HepG2 (cell line): ENCODE measurements at regions not wholly inside any gene's neighbourhood (a gene's known extent, or its start where the extent isn't known, plus 50 kb on each side); places are given as distances from the start of the nearest gene placed in this dataset.

Experiments used
- ATAC-seq: fragments of 200-7000 bp; cut with Tn5 transposase; 3 replicates; pipeline ENCODE4 v1.9.1; 2020; ENCODE audit warnings: mild to moderate bottlenecking, moderate library complexity
- BruUV-seq: library from RNA; stranded (reverse); fragments of 400-500 nt; replicated peaks from 2 replicates; lab custom pipeline; 2021; lab: Mats Ljungman, UMichigan
- CTCF ChIA-PET: fragments of 300-600 bp; formaldehyde crosslinking; extraction: SDS; loops from one replicate; lab custom pipeline; 2021; ENCODE audit warnings: low total read pairs, inconsistent platforms, low intra/inter-chr PET ratio; lab: Yijun Ruan, JAX
- POLR2A ChIA-PET: fragments of 350-600 bp; sonication (Branson Sonifier 250); formaldehyde crosslinking; loops from one replicate; lab custom pipeline; 2020; ENCODE audit warnings: antibody characterized with exemption, inconsistent platforms; lab: Yijun Ruan, JAX
- DNase-seq: peaks from one replicate; pipeline ENCODE4 v3.0.0-alpha.2; 2015; ENCODE audit warnings: low spot score
- FAIRE-seq: peaks from 3 replicates; lab custom pipeline; 2011; peaks lifted over from hg19 to GRCh38; lab: Jason Lieb, UNC
- H2AFZ ChIP-seq: one replicate; pipeline ENCODE4 v1.6.1; 2011; ENCODE audit warnings: low read length, inconsistent platforms
- H3K27ac ChIP-seq: fragments of 300-600 bp; 3 replicates; pipeline ENCODE4 v1.8.0; 2011; ENCODE audit warnings: mixed run types, mild to moderate bottlenecking, mixed read lengths, low read length, inconsistent platforms; ENCODE audit not compliant: insufficient read depth; ENCODE audit errors: extremely low read length
- H3K27me3 ChIP-seq, 2 experiments: fragments of 200-600 bp in 1 of 2; 2 replicates in 1 of 2; 3 replicates in 1 of 2; pipeline versions ENCODE4 v1.6.0 to v1.8.0; 2011; ENCODE audit warnings: low read length in 2 of 2, mild to moderate bottlenecking in 2 of 2, moderate library complexity in 2 of 2, inconsistent platforms in 1 of 2; ENCODE audit not compliant: insufficient read depth in 2 of 2, control insufficient read depth in 1 of 2
- H3K36me3 ChIP-seq, 2 experiments: fragments of 200-600 bp in 1 of 2; replicated peaks in 1 of 2; 2 replicates in 1 of 2; 3 replicates in 1 of 2; pipeline versions ENCODE4 v1.5.1 to v1.8.0; 2011; ENCODE audit warnings: low read length in 2 of 2, inconsistent platforms in 1 of 2; ENCODE audit not compliant: insufficient read depth in 2 of 2, control insufficient read depth in 1 of 2
- H3K4me1 ChIP-seq: 2 replicates; pipeline ENCODE4 v1.5.1; 2012; ENCODE audit warnings: low read length, inconsistent platforms; ENCODE audit not compliant: insufficient read depth
- H3K4me2 ChIP-seq: 2 replicates; pipeline ENCODE4 v1.6.0; 2011; ENCODE audit warnings: low read depth, low read length, inconsistent platforms
- H3K4me3 ChIP-seq, 3 experiments: fragments of 200-600 bp in 1 of 3; sonication (generic), shearing (Covaris generic) in 1 of 3; replicated peaks in 1 of 3; 2 replicates each; pipeline ENCODE4 v1.5.1; 2011 to 2016; ENCODE audit warnings: low read length in 3 of 3, inconsistent platforms in 2 of 3, low read depth in 2 of 3, mild to moderate bottlenecking in 2 of 3, control low read depth in 1 of 3, mixed read lengths in 1 of 3; ENCODE audit not compliant: insufficient read depth in 1 of 3
- H3K79me2 ChIP-seq: one replicate; pipeline ENCODE4 v1.6.1; 2011; ENCODE audit warnings: low read length, inconsistent platforms; ENCODE audit not compliant: insufficient read depth
- H3K9ac ChIP-seq: 2 replicates; pipeline ENCODE4 v1.6.0; 2011; ENCODE audit warnings: mild to moderate bottlenecking, low read depth, low read length, inconsistent platforms; ENCODE audit not compliant: insufficient read depth
- H3K9me3 ChIP-seq: 2 replicates; pipeline ENCODE4 v1.5.1; 2012; ENCODE audit warnings: mild to moderate bottlenecking, low read length
- H4K20me1 ChIP-seq: 2 replicates; pipeline ENCODE4 v1.6.0; 2011; ENCODE audit warnings: inconsistent platforms, mild to moderate bottlenecking, low read length, moderate library complexity; ENCODE audit not compliant: insufficient read depth
- ATAD3A ChIP-seq: sonication (generic); formaldehyde crosslinking; IDR thresholded peaks from 2 replicates; pipeline ENCODE4 v1.4.0; 2020; ENCODE audit warnings: missing genetic modification reagents
- FOXA3 ChIP-seq: IDR thresholded peaks from 2 replicates; pipeline ENCODE4 v1.6.1; 2016; ENCODE audit warnings: missing genetic modification reagents, missing compliant biosample characterization
- HNF1A ChIP-seq, 2 experiments: sonication (generic) in 1 of 2; formaldehyde crosslinking in 1 of 2; IDR thresholded peaks; 2 replicates each; pipeline versions ENCODE4 v1.4.0 to v1.6.1; 2016 to 2020; ENCODE audit warnings: borderline replicate concordance in 1 of 2, low read depth in 1 of 2, mild to moderate bottlenecking in 1 of 2, missing genetic modification reagents in 1 of 2
- KLF6 ChIP-seq: IDR thresholded peaks from 2 replicates; pipeline ENCODE4 v1.8.0; 2016; ENCODE audit warnings: missing biosample characterization, missing genetic modification reagents
- MXD4 ChIP-seq: IDR thresholded peaks from 2 replicates; pipeline ENCODE4 v1.6.1; 2016; ENCODE audit warnings: mild to moderate bottlenecking, missing biosample characterization, missing genetic modification reagents
- MYPOP ChIP-seq: sonication (generic); formaldehyde crosslinking; IDR thresholded peaks from 2 replicates; pipeline ENCODE4 v1.8.1; 2023; ENCODE audit warnings: mild to moderate bottlenecking, moderate library complexity, missing genetic modification reagents
- RFXANK ChIP-seq: IDR thresholded peaks from 2 replicates; pipeline ENCODE4 v1.6.1; 2016
- TGIF2 ChIP-seq: IDR thresholded peaks from 2 replicates; pipeline ENCODE4 v1.6.1; 2016; ENCODE audit warnings: control low read depth, missing compliant biosample characterization
- TRIM24 ChIP-seq: sonication (generic); formaldehyde crosslinking; IDR thresholded peaks from 2 replicates; pipeline ENCODE4 v1.8.0; 2022; ENCODE audit warnings: mild to moderate bottlenecking, missing genetic modification reagents
- YY1 ChIP-seq: IDR thresholded peaks from 2 replicates; pipeline ENCODE4 v1.6.1; 2011; ENCODE audit warnings: low read length, low read depth, moderate library complexity, mild to moderate bottlenecking; ENCODE audit not compliant: insufficient read depth, insufficient replicate concordance
- ZBTB49 ChIP-seq: sonication (generic); formaldehyde crosslinking; IDR thresholded peaks from 2 replicates; pipeline ENCODE4 v1.4.0; 2020; ENCODE audit warnings: missing genetic modification reagents, borderline replicate concordance
- ZNF275 ChIP-seq: sonication (generic); formaldehyde crosslinking; IDR thresholded peaks from 2 replicates; pipeline ENCODE4 v1.8.0; 2022; ENCODE audit warnings: missing genetic modification reagents, mild to moderate bottlenecking, inconsistent platforms, borderline replicate concordance
- ZNF282 ChIP-seq: fragments of 450-650 bp; IDR thresholded peaks from 2 replicates; pipeline ENCODE4 v1.6.1; 2018; ENCODE audit not compliant: partially characterized antibody
- ZNF354B ChIP-seq: sonication (generic); formaldehyde crosslinking; IDR thresholded peaks from 2 replicates; pipeline ENCODE4 v1.8.0; 2022; ENCODE audit warnings: mild to moderate bottlenecking, missing genetic modification reagents
- ZNF746 ChIP-seq: sonication (generic); formaldehyde crosslinking; IDR thresholded peaks from 2 replicates; pipeline ENCODE4 v1.8.0; 2022; ENCODE audit warnings: mild to moderate bottlenecking, missing genetic modification reagents
- WGBS: methylation state at CpG from one replicate; pipeline ENCODE4 v1.1.6; 2017; ENCODE audit warnings: low lambda C conversion rate; 5-methylcytosine and 5-hydroxymethylcytosine counted together
- in situ Hi-C: cut with HindIII; loops from 2 replicates; pipeline ENCODE4 v1.10.0; 2017; ENCODE audit warnings: low pct_unique_long_range_greater_than_20kb; ENCODE audit not compliant: extremely low pct_ligation_motif_present
- intact Hi-C: fragments of 100-400 bp; cut with micrococcal nuclease; formaldehyde crosslinking; loops from one replicate; pipeline ENCODE4 v1.10.0; 2022; ENCODE audit not compliant: unreplicated experiment

- Histone ChIP-seq H3K9me3 (no peaks in the 10 kb centered on the region), H2AFZ (peak overlapping the region; percentile 23), H3K79me2 (no peaks in the 10 kb centered on the region), H3K4me1 (peaks cover 25% of the 10 kb centered on the region), H3K27me3 (peaks cover 0 to 9% of the 10 kb centered on the region in 2 experiments; a peak in 2 of 5 replicates), H3K9ac (peak overlapping the region; percentile 25; the same call in 1 of the 2 replicates), H4K20me1 (no peaks in the 10 kb centered on the region), H3K36me3 (no peaks in the 10 kb centered on the region), H3K27ac (no peak overlapping the region), H3K4me2 (peak overlapping the region; percentile 84), H3K4me3 (peak overlapping the region; percentile 16 to 59 (median 34); a peak in 5 of 6 replicates)
- 0% methylated on average over 15 of the region's 25 CpGs for WGBS
- intact Hi-C loops = no loop called here
- ChIA-PET CTCF (interaction anchor here (1.4 kb wide), 1 partner anchor 96 kb away, joined by 3 read pairs; no protein-coding TSS in a partner anchor), POLR2A (no interaction called here)
- BruUV-seq = no TSS peak
- peak; percentile 70 for ATAC-seq
- peak; percentile 76 for FAIRE-seq
- in situ Hi-C loops = no loop called here
- DNase-seq = peak; percentile 69
- TF ChIP-seq YY1 (peak; percentile 7), MYPOP (0 out of 2 replicates have a peak, but pooled peaks have one; percentile 36), HNF1A (IDR thresholded peaks at IDR 0.05; ENCODE audit: low read depth) (no peak), HNF1A (CRISPR knock-in tag; IDR thresholded peaks at IDR 0.05; ENCODE audit: borderline replicate concordance) (0 out of 2 replicates have a peak, but pooled peaks have one; percentile 27), RFXANK (no peak), FOXA3 (CRISPR knock-in tag) (peak; percentile 35; the same call in 1 of the 2 replicates), TGIF2 (peak; percentile 95), ZNF354B (CRISPR knock-in tag) (no peak), KLF6 (peak; percentile 68; the same call in 1 of the 2 replicates), ZNF282 (no peak), ZNF275 (CRISPR knock-in tag) (no peak), ATAD3A (CRISPR knock-in tag) (no peak), MXD4 (CRISPR knock-in tag) (no peak), TRIM24 (CRISPR knock-in tag) (0 out of 2 replicates have a peak, but pooled peaks have one; percentile 21), ZBTB49 (CRISPR knock-in tag) (no peak), ZNF746 (CRISPR knock-in tag) (0 out of 2 replicates have a peak, but pooled peaks have one; percentile 25)
Measured at GRCh38 chr7:101717628-101718357, 88.7 kb upstream of the MYL10 start.
